GM12865 (cell line): ENCODE measurements at regions not wholly inside any gene's neighbourhood (a gene's known extent, or its start where the extent isn't known, plus 50 kb on each side); places are given as distances from the start of the nearest gene placed in this dataset.

ENCODE experiments used
- DNase-seq: peaks from one replicate; pipeline ENCODE4 v3.0.0; 2010; ENCODE audit warnings: low read depth
- H3K4me3 ChIP-seq: 2 replicates; pipeline ENCODE4 v1.5.1; 2011; ENCODE audit warnings: mild to moderate bottlenecking, low read depth, low read length, control low read depth
- TF ChIP-seq, protein P1 (sequence below): IDR thresholded peaks from 2 replicates; pipeline ENCODE4 v1.5.1; 2011; ENCODE audit warnings: low read length, control low read depth, low read depth, inconsistent platforms; ENCODE audit not compliant: insufficient read depth; ENCODE audit errors: missing control alignments

GRCh38 chr4:187208651-187209050 lies 485.0 kb upstream of the FAT1 start:
- DNase-seq = no peak

DNA sequence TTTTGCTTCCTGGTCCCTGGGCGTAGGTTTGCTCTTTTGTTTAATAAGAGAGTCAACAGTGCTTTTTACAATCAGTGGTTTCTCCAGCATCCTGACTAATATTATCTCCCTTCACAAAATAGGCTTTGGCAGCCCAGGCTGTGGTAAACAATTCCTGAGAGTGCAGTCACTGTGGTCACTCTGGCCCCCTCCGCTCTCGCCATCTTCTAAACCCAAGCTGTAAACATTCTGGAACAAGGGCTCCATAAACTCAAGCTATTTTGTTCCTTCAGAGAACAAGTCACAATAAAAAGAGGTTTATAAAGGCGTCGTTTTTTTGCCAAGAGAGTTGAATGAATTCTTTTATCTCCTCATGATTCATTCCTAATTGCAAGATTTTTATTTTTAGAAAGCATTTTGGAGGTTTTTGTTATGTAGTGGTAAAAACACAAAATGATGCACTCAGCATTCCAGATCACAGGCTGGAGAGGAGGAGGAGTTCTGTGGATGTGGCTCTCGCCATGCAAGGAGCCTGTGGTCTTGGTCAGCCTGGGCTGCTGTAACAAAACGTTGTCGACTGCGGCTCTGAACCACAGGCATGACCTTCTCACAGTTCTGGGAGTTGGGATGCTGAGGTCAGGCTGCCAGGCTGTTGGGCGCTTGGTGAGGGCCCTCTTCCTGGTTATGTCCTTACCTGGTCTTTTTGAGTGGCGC lies 486.4 kb upstream of the FAT1 start:
- DNase-seq = no peak
- H3K4me3 ChIP-seq = no peak overlapping the region
- TF ChIP-seq, protein P1, sequence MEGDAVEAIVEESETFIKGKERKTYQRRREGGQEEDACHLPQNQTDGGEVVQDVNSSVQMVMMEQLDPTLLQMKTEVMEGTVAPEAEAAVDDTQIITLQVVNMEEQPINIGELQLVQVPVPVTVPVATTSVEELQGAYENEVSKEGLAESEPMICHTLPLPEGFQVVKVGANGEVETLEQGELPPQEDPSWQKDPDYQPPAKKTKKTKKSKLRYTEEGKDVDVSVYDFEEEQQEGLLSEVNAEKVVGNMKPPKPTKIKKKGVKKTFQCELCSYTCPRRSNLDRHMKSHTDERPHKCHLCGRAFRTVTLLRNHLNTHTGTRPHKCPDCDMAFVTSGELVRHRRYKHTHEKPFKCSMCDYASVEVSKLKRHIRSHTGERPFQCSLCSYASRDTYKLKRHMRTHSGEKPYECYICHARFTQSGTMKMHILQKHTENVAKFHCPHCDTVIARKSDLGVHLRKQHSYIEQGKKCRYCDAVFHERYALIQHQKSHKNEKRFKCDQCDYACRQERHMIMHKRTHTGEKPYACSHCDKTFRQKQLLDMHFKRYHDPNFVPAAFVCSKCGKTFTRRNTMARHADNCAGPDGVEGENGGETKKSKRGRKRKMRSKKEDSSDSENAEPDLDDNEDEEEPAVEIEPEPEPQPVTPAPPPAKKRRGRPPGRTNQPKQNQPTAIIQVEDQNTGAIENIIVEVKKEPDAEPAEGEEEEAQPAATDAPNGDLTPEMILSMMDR = no peak

More at GRCh38 chr4:187208651-187209050, 485.0 kb upstream of the FAT1 start:
- TF ChIP-seq, protein P1 = no peak
- no peak overlapping the region for H3K4me3 ChIP-seq

DNA sequence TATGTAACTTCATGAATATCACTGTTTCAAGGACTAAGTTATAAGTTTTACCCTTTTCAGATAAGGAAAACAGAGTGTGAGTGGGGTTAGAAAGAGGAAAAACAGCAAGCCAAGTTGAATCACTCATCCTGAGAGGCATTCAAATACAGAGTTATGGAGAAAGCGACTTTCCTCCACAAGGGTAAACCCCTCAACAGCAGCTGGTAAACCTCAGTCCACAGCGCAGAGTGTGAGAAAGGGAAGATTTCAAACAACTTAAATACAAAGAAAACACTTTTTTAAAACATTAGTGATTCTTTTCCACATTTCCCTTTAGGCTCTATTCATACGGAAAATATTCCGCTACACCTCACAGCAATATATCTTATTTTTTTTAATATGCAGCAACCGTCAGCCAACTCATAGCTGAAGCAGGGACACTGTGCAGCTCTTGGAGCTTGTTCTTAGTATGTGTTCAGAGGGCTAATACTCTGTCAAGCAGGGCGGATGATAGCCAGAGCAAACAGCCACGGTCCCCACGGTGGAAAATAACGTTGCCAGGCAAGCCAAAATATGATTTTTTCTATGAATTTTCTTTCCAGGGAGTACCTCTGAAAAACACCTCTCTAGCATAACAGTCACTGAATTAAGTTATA lies 488.9 kb upstream of the FAT1 start:
- no peak for DNase-seq
- H3K4me3 ChIP-seq = no peak overlapping the region
- TF ChIP-seq, protein P1 = no peak

DNA sequence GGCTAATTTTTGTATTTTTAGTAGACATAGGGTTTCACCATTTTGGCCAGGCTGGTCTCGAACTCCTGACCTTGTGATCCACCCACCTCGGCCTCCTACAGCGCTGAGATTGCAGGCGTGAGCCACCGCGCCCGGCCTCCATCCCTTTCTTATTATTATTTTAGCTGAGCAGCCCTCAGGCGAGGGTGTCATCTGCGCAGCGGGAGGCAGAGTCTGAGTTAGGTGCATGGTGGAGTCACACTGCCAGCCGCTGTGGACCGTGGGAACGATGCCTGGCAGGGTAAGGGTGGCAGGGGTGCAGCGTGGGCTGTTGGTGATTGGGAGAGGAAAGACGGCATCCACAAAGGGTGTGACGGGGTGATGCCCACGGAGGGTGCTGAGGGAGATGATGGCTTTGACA lies 491.8 kb upstream of the FAT1 start:
- TF ChIP-seq, protein P1 = no peak

DNA sequence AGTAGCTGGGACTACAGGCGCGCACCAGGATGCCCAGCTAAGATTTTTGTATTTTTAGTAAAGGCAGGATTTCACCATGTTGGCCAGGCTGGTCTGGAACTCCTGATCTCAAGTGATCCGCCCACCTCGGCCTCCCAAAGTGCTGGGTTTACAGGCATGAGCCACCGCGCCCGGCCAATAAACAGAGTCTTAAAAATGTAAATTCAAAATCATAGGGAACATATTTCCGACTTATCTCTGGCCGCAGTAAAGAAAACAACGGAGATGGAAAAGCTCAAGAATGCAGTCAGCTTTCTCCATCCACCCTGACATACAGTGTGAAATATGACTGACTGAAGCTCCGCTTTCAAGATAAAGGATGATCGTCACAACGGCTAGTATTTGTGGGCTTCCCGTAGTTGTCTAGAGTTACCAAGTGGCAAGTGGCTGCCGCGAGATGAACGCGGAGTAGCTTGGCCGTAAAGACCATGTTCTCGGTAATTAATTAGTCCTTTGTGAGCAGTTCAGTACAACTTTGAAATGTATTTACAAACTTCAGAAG lies 495.1 kb upstream of the FAT1 start:
- H3K4me3 ChIP-seq = no peak overlapping the region
- no peak for DNase-seq
- TF ChIP-seq, protein P1 = no peak

More for the DNA sequence above, 491.8 kb upstream of the FAT1 start:
- no peak overlapping the region for H3K4me3 ChIP-seq
- no peak for DNase-seq

- H3K4me3 ChIP-seq = no peak overlapping the region
- no peak for DNase-seq
- TF ChIP-seq, protein P1 = no peak
Measured at GRCh38 chr4:187224560-187224959, 500.9 kb upstream of the FAT1 start.
